ENCODE measurements at regions not wholly inside any gene's neighbourhood (a gene's known extent, or its start where the extent isn't known, plus 50 kb on each side); places are given as distances from the start of the nearest gene placed in this dataset.
"Not testable (repeated sequence)": the region's sequence is repeated elsewhere in the genome, so short reads cannot be mapped to it uniquely, and the experiment has no call there.

DNA sequence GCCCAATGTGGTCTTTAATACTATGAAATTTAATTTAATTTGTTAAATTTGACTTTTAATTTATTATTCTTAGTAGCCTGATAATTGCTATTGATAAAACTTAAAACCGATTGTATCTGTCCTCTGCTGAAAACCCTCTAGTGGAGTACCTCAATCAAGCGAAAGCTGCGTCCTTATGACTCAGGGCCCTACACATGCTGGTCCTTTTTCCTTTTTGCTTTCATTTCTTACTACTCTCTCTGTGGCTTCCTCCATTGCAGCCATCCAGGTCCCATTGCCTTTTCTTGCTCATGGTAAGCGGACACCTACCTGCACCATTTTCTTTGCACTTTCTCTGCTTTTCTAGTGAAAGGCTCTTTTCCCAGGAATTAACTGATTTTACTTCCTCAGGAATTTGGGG, 301.1 kb downstream of the INHBA start:
- intact Hi-C loops (cut with DNase I): no loop called here
- Histone ChIP-seq H3K36me3 (no peaks in the 10 kb centered on the region), H3K27me3 (no peaks in the 10 kb centered on the region), H3K9me3 (no peaks in the 10 kb centered on the region), H3K4me3 (no peak overlapping the region), H3K4me1 (no peaks in the 10 kb centered on the region), H3K27ac (no peak overlapping the region)
- 82 to 96% methylated on average over 4 of the region's 4 CpGs for WGBS, 2 donors
- TF ChIP-seq POLR2AphosphoS5 (IDR thresholded peaks at IDR 0.05): no peak
- TF ChIP-seq POLR2A (IDR thresholded peaks at IDR 0.05): no peak
- TF ChIP-seq, protein P1, sequence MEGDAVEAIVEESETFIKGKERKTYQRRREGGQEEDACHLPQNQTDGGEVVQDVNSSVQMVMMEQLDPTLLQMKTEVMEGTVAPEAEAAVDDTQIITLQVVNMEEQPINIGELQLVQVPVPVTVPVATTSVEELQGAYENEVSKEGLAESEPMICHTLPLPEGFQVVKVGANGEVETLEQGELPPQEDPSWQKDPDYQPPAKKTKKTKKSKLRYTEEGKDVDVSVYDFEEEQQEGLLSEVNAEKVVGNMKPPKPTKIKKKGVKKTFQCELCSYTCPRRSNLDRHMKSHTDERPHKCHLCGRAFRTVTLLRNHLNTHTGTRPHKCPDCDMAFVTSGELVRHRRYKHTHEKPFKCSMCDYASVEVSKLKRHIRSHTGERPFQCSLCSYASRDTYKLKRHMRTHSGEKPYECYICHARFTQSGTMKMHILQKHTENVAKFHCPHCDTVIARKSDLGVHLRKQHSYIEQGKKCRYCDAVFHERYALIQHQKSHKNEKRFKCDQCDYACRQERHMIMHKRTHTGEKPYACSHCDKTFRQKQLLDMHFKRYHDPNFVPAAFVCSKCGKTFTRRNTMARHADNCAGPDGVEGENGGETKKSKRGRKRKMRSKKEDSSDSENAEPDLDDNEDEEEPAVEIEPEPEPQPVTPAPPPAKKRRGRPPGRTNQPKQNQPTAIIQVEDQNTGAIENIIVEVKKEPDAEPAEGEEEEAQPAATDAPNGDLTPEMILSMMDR (IDR thresholded peaks at IDR 0.05): no peak
- no peak for TF ChIP-seq EP300 (IDR thresholded peaks at IDR 0.05)
- DNase-seq: no peak

- intact Hi-C loops (cut with DNase I): no loop called here
- no peak for DNase-seq
- 83 to 94% methylated on average over 3 of the region's 3 CpGs for WGBS, 2 donors
- H3K36me3 ChIP-seq: no peaks in the 10 kb centered on the region
- H3K27me3 ChIP-seq: no peaks in the 10 kb centered on the region
- no peak overlapping the region for H3K27ac ChIP-seq
- H3K9me3 ChIP-seq: no peaks in the 10 kb centered on the region
- no peaks in the 10 kb centered on the region for H3K4me1 ChIP-seq
- TF ChIP-seq, protein P1 (IDR thresholded peaks at IDR 0.05): no peak
- TF ChIP-seq POLR2A (IDR thresholded peaks at IDR 0.05) (no peak), POLR2AphosphoS5 (IDR thresholded peaks at IDR 0.05) (no peak), EP300 (IDR thresholded peaks at IDR 0.05) (no peak)
- H3K4me3 ChIP-seq: no peak overlapping the region
Measured at GRCh38 chr7:41399171-41399570, 303.7 kb downstream of the INHBA start.

- intact Hi-C loops (cut with DNase I): no loop called here
- Histone ChIP-seq H3K36me3 (no peaks in the 10 kb centered on the region), H3K4me3 (no peak overlapping the region), H3K4me1 (no peaks in the 10 kb centered on the region), H3K27ac (no peak overlapping the region), H3K9me3 (no peaks in the 10 kb centered on the region), H3K27me3 (no peaks in the 10 kb centered on the region)
- 59 to 80% methylated on average over 3 of the region's 3 CpGs for WGBS, 2 donors
- no peak for DNase-seq
- no peak for TF ChIP-seq EP300 (IDR thresholded peaks at IDR 0.05)
- TF ChIP-seq, protein P1 (IDR thresholded peaks at IDR 0.05): no peak
- TF ChIP-seq POLR2A (IDR thresholded peaks at IDR 0.05): no peak
- no peak for TF ChIP-seq POLR2AphosphoS5 (IDR thresholded peaks at IDR 0.05)
Measured at GRCh38 chr7:41391818-41392217, 311.1 kb downstream of the INHBA start.

- H3K9me3 ChIP-seq; H3K36me3 ChIP-seq; H3K4me3 ChIP-seq; intact Hi-C loops (cut with DNase I); H3K27me3 ChIP-seq; DNase-seq; H3K27ac ChIP-seq; H3K4me1 ChIP-seq: not testable (repeated sequence)
- 89 to 91% methylated on average over 3 of the region's 3 CpGs for WGBS, 2 donors
Measured at GRCh38 chr7:41388933-41389332, 314.0 kb downstream of the INHBA start.

GRCh38 chr7:41385996-41386395, 316.9 kb downstream of the INHBA start:
- no peaks in the 10 kb centered on the region for H3K36me3 ChIP-seq
- 84% methylated on average over 1 of the region's 1 CpG for WGBS, 2 donors

More at GRCh38 chr7:41385996-41386395, 316.9 kb downstream of the INHBA start:
- no peak overlapping the region for H3K4me3 ChIP-seq
- no peaks in the 10 kb centered on the region for H3K9me3 ChIP-seq
- no peak overlapping the region for H3K27ac ChIP-seq
- intact Hi-C loops (cut with DNase I): no loop called here
- DNase-seq: no peak
- TF ChIP-seq POLR2A (IDR thresholded peaks at IDR 0.05): no peak
- TF ChIP-seq, protein P1 (IDR thresholded peaks at IDR 0.05): no peak
- TF ChIP-seq POLR2AphosphoS5 (IDR thresholded peaks at IDR 0.05): no peak
- no peak for TF ChIP-seq EP300 (IDR thresholded peaks at IDR 0.05)
- no peaks in the 10 kb centered on the region for H3K27me3 ChIP-seq
- no peaks in the 10 kb centered on the region for H3K4me1 ChIP-seq

Measured in sigmoid colon (tissue), 6 donors.